SK-N-SH treated with all-trans-retinoic acid at 6 μM for 48 hours (cell line): ENCODE measurements at regions not wholly inside any gene's neighbourhood (a gene's known extent, or its start where the extent isn't known, plus 50 kb on each side); places are given as distances from the start of the nearest gene placed in this dataset.

Source experiments
- ATAC-seq: fragments of 200-7000 bp; cut with Tn5 transposase; 3 replicates; pipeline ENCODE4 v1.9.1; 2020; ENCODE audit warnings: mild to moderate bottlenecking, moderate library complexity
- ARNTL ChIP-seq: fragments of 450-650 bp; formaldehyde crosslinking; IDR thresholded peaks from 2 replicates; pipeline ENCODE4 v1.5.0; 2020; ENCODE audit warnings: low read depth, mild to moderate bottlenecking, moderate library complexity, borderline replicate concordance
- BACH2 ChIP-seq: fragments of 250-450 bp; sonication (Bioruptor Pico); IDR thresholded peaks from 2 replicates; pipeline ENCODE4 v1.9.0; 2021; ENCODE audit warnings: mild to moderate bottlenecking, borderline replicate concordance
- CSDC2 ChIP-seq: fragments of 250-450 bp; sonication (Bioruptor Pico); IDR thresholded peaks from 2 replicates; pipeline ENCODE4 v1.5.0; 2020; ENCODE audit warnings: mild to moderate bottlenecking, moderate library complexity
- ESRRG ChIP-seq: fragments of 250-450 bp; sonication (Bioruptor Pico); IDR thresholded peaks from 2 replicates; pipeline ENCODE4 v1.6.1; 2021; ENCODE audit warnings: mild to moderate bottlenecking
- GLIS3 ChIP-seq: fragments of 250-450 bp; sonication (Bioruptor Pico); IDR thresholded peaks from 2 replicates; pipeline ENCODE4 v1.5.0; 2020; ENCODE audit warnings: mild to moderate bottlenecking, moderate library complexity
- ISL1 ChIP-seq: fragments of 250-450 bp; sonication (Bioruptor Pico); IDR thresholded peaks from 2 replicates; pipeline ENCODE4 v2.1.2; 2022; ENCODE audit warnings: mild to moderate bottlenecking, moderate library complexity
- OSR1 ChIP-seq: fragments of 250-450 bp; sonication (Bioruptor Pico); IDR thresholded peaks from 2 replicates; pipeline ENCODE4 v1.8.0; 2022; ENCODE audit warnings: moderate library complexity, mild to moderate bottlenecking, inconsistent platforms
- PPARA ChIP-seq: fragments of 250-450 bp; sonication (Bioruptor Pico); IDR thresholded peaks from 2 replicates; pipeline ENCODE4 v1.5.0; 2020; ENCODE audit warnings: mild to moderate bottlenecking, borderline replicate concordance
- RARB ChIP-seq: fragments of 250-450 bp; sonication (Bioruptor Pico); IDR thresholded peaks from 2 replicates; pipeline ENCODE4 v1.8.0; 2021; ENCODE audit warnings: mild to moderate bottlenecking, moderate library complexity
- SNAI2 ChIP-seq: fragments of 250-450 bp; sonication (Bioruptor Pico); IDR thresholded peaks from 2 replicates; pipeline ENCODE4 v1.5.0; 2020; ENCODE audit warnings: mild to moderate bottlenecking, moderate library complexity
- TCF4 ChIP-seq: fragments of 250-450 bp; sonication (Bioruptor Pico); IDR thresholded peaks from 2 replicates; pipeline ENCODE4 v1.8.0; 2021; ENCODE audit warnings: mild to moderate bottlenecking, moderate library complexity, borderline replicate concordance
- TOX ChIP-seq: fragments of 250-450 bp; sonication (Bioruptor Pico); IDR thresholded peaks from 2 replicates; pipeline ENCODE4 v1.8.0; 2021; ENCODE audit warnings: mild to moderate bottlenecking, moderate library complexity, borderline replicate concordance
- ZC3H10 ChIP-seq: fragments of 250-450 bp; sonication (Bioruptor Pico); IDR thresholded peaks from 2 replicates; pipeline ENCODE4 v1.5.1; 2021; ENCODE audit warnings: mild to moderate bottlenecking, moderate library complexity
- ZFP3 ChIP-seq: fragments of 250-450 bp; sonication (Bioruptor Pico); IDR thresholded peaks from 2 replicates; pipeline ENCODE4 v1.5.0; 2020; ENCODE audit warnings: mild to moderate bottlenecking, moderate library complexity
- ZFP30 ChIP-seq: fragments of 450-650 bp; formaldehyde crosslinking; IDR thresholded peaks from 2 replicates; pipeline ENCODE4 v1.5.0; 2022; ENCODE audit warnings: mild to moderate bottlenecking, moderate library complexity
- ZNF565 ChIP-seq: fragments of 450-650 bp; formaldehyde crosslinking; conservative IDR thresholded peaks from 2 replicates; pipeline ENCODE4 v1.5.0; 2020; ENCODE audit warnings: low read depth, mild to moderate bottlenecking, moderate library complexity
- ZNF70 ChIP-seq: fragments of 450-650 bp; formaldehyde crosslinking; IDR thresholded peaks from 2 replicates; pipeline ENCODE4 v1.5.0; 2020; ENCODE audit warnings: mild to moderate bottlenecking, moderate library complexity
- ZNF8 ChIP-seq: fragments of 450-650 bp; formaldehyde crosslinking; IDR thresholded peaks from 2 replicates; pipeline ENCODE4 v1.5.0; 2020; ENCODE audit warnings: mild to moderate bottlenecking, moderate library complexity
- TF ChIP-seq, protein P1 (sequence below): fragments of 250-450 bp; sonication (Bioruptor Pico); IDR thresholded peaks from 2 replicates; pipeline ENCODE4 v1.5.0; 2020; ENCODE audit warnings: mild to moderate bottlenecking, moderate library complexity
- TF ChIP-seq, protein P2 (sequence below): fragments of 250-450 bp; sonication (Bioruptor Pico); IDR thresholded peaks from 2 replicates; pipeline ENCODE4 v1.8.0; 2020; ENCODE audit warnings: mild to moderate bottlenecking, moderate library complexity, borderline replicate concordance
- TF ChIP-seq, protein P3 (sequence below): fragments of 250-450 bp; sonication (Bioruptor Pico); IDR thresholded peaks from 2 replicates; pipeline ENCODE4 v1.5.1; 2021; ENCODE audit warnings: mild to moderate bottlenecking, moderate library complexity
- TF ChIP-seq, protein P4 (sequence below): fragments of 250-450 bp; sonication (Bioruptor Pico); IDR thresholded peaks from 2 replicates; pipeline ENCODE4 v1.5.1; 2020; ENCODE audit warnings: low read depth, mild to moderate bottlenecking, moderate library complexity
- TF ChIP-seq, protein P5 (sequence below): fragments of 250-450 bp; sonication (Bioruptor Pico); IDR thresholded peaks from 2 replicates; pipeline ENCODE4 v1.8.0; 2021; ENCODE audit warnings: low read depth, mild to moderate bottlenecking, moderate library complexity, borderline replicate concordance

DNA sequence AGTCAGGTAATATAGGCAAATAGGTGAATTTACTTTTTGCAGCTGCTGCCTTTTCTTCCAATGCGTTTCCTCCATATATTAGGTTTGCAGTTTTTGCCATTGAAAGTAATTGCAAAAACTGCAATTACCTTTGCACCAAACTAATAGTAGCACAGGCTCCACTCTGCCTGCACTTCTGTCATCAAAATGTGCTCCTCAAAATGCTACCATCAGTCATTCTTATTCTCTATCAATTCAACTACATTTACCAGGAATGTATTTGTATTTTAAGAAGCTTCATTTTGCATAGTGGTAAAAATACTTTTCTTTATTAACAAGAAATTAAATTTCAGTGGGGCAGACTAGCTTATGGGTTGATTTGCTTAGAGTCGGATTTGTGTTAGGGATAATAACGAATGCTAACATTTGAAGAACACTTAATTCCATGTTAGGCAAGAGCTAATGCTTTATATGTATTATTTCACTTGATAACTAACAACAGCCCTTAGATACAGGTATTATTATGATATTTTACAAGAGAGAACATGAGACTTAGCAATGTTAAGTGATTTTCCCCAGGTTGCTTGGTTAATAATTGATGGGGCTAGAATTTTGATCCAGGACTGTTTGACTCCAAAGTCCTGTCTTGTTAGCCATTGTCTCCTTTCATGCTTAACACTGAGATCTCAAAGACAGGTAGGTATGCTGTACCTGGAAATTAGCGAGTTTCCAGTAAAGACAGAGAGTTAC, 300.4 kb downstream of the MAN2A1 start:
- TF ChIP-seq, protein P1, sequence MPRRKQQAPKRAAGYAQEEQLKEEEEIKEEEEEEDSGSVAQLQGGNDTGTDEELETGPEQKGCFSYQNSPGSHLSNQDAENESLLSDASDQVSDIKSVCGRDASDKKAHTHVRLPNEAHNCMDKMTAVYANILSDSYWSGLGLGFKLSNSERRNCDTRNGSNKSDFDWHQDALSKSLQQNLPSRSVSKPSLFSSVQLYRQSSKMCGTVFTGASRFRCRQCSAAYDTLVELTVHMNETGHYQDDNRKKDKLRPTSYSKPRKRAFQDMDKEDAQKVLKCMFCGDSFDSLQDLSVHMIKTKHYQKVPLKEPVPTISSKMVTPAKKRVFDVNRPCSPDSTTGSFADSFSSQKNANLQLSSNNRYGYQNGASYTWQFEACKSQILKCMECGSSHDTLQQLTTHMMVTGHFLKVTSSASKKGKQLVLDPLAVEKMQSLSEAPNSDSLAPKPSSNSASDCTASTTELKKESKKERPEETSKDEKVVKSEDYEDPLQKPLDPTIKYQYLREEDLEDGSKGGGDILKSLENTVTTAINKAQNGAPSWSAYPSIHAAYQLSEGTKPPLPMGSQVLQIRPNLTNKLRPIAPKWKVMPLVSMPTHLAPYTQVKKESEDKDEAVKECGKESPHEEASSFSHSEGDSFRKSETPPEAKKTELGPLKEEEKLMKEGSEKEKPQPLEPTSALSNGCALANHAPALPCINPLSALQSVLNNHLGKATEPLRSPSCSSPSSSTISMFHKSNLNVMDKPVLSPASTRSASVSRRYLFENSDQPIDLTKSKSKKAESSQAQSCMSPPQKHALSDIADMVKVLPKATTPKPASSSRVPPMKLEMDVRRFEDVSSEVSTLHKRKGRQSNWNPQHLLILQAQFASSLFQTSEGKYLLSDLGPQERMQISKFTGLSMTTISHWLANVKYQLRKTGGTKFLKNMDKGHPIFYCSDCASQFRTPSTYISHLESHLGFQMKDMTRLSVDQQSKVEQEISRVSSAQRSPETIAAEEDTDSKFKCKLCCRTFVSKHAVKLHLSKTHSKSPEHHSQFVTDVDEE (CRISPR knock-in tag), result no peak
- no peak for TF ChIP-seq BACH2 (CRISPR knock-in tag)
- no peak for TF ChIP-seq OSR1 (CRISPR knock-in tag)
- TF ChIP-seq ISL1 (CRISPR knock-in tag), result no peak
- TF ChIP-seq ZNF70, result no peak
- TF ChIP-seq ARNTL, result no peak
- no peak for TF ChIP-seq RARB (CRISPR knock-in tag)
- TF ChIP-seq, protein P2, sequence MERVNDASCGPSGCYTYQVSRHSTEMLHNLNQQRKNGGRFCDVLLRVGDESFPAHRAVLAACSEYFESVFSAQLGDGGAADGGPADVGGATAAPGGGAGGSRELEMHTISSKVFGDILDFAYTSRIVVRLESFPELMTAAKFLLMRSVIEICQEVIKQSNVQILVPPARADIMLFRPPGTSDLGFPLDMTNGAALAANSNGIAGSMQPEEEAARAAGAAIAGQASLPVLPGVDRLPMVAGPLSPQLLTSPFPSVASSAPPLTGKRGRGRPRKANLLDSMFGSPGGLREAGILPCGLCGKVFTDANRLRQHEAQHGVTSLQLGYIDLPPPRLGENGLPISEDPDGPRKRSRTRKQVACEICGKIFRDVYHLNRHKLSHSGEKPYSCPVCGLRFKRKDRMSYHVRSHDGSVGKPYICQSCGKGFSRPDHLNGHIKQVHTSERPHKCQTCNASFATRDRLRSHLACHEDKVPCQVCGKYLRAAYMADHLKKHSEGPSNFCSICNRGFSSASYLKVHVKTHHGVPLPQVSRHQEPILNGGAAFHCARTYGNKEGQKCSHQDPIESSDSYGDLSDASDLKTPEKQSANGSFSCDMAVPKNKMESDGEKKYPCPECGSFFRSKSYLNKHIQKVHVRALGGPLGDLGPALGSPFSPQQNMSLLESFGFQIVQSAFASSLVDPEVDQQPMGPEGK (CRISPR knock-in tag), result no peak
- TF ChIP-seq CSDC2, result no peak
- TF ChIP-seq ZNF8 (CRISPR knock-in tag), result no peak
- TF ChIP-seq GLIS3, result no peak
- TF ChIP-seq, protein P3, sequence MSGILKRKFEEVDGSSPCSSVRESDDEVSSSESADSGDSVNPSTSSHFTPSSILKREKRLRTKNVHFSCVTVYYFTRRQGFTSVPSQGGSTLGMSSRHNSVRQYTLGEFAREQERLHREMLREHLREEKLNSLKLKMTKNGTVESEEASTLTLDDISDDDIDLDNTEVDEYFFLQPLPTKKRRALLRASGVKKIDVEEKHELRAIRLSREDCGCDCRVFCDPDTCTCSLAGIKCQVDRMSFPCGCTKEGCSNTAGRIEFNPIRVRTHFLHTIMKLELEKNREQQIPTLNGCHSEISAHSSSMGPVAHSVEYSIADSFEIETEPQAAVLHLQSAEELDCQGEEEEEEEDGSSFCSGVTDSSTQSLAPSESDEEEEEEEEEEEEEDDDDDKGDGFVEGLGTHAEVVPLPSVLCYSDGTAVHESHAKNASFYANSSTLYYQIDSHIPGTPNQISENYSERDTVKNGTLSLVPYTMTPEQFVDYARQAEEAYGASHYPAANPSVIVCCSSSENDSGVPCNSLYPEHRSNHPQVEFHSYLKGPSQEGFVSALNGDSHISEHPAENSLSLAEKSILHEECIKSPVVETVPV, result no peak
- no peak for TF ChIP-seq SNAI2
- TF ChIP-seq ZFP3 (CRISPR knock-in tag), result no peak
- no peak for TF ChIP-seq TCF4 (CRISPR knock-in tag)
- TF ChIP-seq TOX (CRISPR knock-in tag), result no peak
- TF ChIP-seq PPARA (CRISPR knock-in tag), result no peak
- no peak for TF ChIP-seq ZC3H10
- no peak for TF ChIP-seq ESRRG (CRISPR knock-in tag)
- TF ChIP-seq, protein P4, sequence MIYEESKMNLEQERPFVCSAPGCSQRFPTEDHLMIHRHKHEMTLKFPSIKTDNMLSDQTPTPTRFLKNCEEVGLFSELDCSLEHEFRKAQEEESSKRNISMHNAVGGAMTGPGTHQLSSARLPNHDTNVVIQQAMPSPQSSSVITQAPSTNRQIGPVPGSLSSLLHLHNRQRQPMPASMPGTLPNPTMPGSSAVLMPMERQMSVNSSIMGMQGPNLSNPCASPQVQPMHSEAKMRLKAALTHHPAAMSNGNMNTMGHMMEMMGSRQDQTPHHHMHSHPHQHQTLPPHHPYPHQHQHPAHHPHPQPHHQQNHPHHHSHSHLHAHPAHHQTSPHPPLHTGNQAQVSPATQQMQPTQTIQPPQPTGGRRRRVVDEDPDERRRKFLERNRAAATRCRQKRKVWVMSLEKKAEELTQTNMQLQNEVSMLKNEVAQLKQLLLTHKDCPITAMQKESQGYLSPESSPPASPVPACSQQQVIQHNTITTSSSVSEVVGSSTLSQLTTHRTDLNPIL, result no peak
- no peak for ATAC-seq

DNA sequence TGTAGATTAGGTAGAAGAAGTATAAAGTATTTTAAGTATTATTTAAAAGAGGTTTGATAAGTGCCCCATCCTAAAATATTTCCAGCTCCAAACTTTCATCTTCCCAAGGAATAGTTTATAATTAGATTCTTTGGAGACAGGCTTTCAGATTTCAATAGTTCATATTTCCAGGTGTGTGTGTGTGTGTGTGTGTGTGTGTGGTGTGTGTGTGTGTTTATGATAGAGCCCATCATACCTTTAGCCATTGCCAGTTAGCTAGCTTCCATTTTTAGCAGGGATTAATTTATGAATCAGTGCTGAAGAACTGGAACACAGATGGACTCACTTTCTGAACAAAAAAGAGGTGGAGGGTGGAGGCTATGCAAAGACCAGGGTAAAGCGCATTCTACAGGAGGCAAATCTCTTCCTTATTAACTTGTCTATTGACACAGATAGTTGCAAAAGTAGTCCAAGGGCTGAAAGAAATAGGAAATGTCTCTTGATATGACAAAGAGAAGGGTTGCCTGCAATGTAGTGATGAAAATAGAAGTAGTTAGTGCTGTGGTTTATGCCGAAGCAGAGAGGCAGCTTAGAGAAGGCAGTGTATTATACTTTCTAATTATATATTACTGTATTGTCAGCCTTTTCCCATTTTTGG, 301.1 kb downstream of the MAN2A1 start:
- TF ChIP-seq, protein P4, result no peak
- TF ChIP-seq ESRRG (CRISPR knock-in tag), result no peak
- TF ChIP-seq SNAI2, result no peak
- no peak for TF ChIP-seq ZNF70
- no peak for TF ChIP-seq BACH2 (CRISPR knock-in tag)
- no peak for TF ChIP-seq RARB (CRISPR knock-in tag)
- no peak for TF ChIP-seq TCF4 (CRISPR knock-in tag)
- ATAC-seq, result no peak

DNA sequence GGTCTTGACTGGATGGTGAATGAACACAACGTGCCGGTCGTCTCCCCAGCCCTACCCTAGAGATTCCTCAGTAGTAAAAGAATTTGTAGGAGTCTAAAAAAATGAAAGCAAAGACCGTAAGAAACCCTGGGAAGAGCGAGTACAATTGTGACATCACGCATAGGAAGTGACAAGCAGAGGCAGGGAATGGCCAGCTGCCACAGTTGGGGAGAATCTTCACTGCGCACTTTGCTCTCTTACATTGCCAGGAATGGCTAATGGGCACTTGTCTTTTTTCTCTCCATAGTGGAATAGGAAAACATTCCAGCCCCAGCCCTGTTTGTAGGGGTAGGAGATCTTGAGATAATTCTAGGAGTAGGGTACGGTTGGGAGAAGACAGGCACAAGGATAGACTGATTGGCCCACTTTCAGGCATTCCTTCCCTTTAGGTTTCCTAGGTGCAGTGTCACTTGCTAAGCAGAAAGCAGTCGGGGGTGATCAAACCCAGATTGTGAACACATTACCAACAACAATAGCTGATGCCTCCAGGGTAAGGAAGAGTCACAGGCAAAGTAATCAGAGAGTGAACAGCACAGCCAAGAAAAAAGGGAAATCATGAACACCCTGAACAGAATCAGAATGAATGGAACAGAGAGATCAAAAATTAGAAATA, 302.7 kb downstream of the MAN2A1 start:
- no peak for ATAC-seq
- no peak for TF ChIP-seq CSDC2
- TF ChIP-seq, protein P1 (CRISPR knock-in tag), result no peak
- TF ChIP-seq, protein P5, sequence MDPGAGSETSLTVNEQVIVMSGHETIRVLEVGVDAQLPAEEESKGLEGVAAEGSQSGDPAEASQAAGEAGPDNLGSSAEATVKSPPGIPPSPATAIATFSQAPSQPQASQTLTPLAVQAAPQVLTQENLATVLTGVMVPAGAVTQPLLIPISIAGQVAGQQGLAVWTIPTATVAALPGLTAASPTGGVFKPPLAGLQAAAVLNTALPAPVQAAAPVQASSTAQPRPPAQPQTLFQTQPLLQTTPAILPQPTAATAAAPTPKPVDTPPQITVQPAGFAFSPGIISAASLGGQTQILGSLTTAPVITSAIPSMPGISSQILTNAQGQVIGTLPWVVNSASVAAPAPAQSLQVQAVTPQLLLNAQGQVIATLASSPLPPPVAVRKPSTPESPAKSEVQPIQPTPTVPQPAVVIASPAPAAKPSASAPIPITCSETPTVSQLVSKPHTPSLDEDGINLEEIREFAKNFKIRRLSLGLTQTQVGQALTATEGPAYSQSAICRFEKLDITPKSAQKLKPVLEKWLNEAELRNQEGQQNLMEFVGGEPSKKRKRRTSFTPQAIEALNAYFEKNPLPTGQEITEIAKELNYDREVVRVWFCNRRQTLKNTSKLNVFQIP (CRISPR knock-in tag), result no peak
- TF ChIP-seq BACH2 (CRISPR knock-in tag), result no peak
- no peak for TF ChIP-seq ISL1 (CRISPR knock-in tag)
- TF ChIP-seq ZC3H10, result no peak
- no peak for TF ChIP-seq ZNF70
- TF ChIP-seq ARNTL, result no peak
- no peak for TF ChIP-seq ZNF565
- TF ChIP-seq RARB (CRISPR knock-in tag), result no peak
- no peak for TF ChIP-seq ZFP3 (CRISPR knock-in tag)
- no peak for TF ChIP-seq ZFP30 (CRISPR knock-in tag)
